HL-60 (cell line): ENCODE measurements at regions not wholly inside any gene's neighbourhood (a gene's known extent, or its start where the extent isn't known, plus 50 kb on each side); places are given as distances from the start of the nearest gene placed in this dataset.

Experiments
- DNase-seq, 2 experiments: peaks; one replicate each; pipeline ENCODE4 v3.0.0-alpha.2; 2010 to 2020; ENCODE audit warnings: low read depth in 1 of 2, low spot score in 1 of 2
- H3K27ac ChIP-seq: fragments of 250-450 bp; sonication (Bioruptor Pico); replicated peaks from 2 replicates; pipeline ENCODE4 v1.5.1; 2020; ENCODE audit warnings: mild to moderate bottlenecking, moderate library complexity
- H3K27me3 ChIP-seq: fragments of 250-450 bp; sonication (Bioruptor Pico); 2 replicates; pipeline ENCODE4 v1.5.1; 2021; ENCODE audit warnings: mild to moderate bottlenecking, moderate library complexity; ENCODE audit not compliant: insufficient read depth, poor library complexity, severe bottlenecking
- H3K4me3 ChIP-seq: replicated peaks from 2 replicates; pipeline ENCODE4 v1.5.1; 2011; ENCODE audit warnings: mild to moderate bottlenecking, control low read depth, low read length; ENCODE audit not compliant: insufficient read depth
- GABPA ChIP-seq: IDR thresholded peaks from 2 replicates; pipeline ENCODE4 v1.6.1; 2012; ENCODE audit warnings: low read depth
- POLR2AphosphoS5 ChIP-seq: IDR thresholded peaks from 2 replicates; pipeline ENCODE4 v1.6.1; 2012; ENCODE audit warnings: low read depth
- SPI1 ChIP-seq: IDR thresholded peaks from 2 replicates; pipeline ENCODE4 v1.6.1; 2012; ENCODE audit warnings: low read depth, mild to moderate bottlenecking, borderline replicate concordance
- TF ChIP-seq, protein P1 (sequence below): IDR thresholded peaks from one replicate; pipeline ENCODE4 v1.5.1; 2011; ENCODE audit warnings: low read length, control low read depth, inconsistent platforms; ENCODE audit not compliant: insufficient read depth
- TF ChIP-seq, protein P2 (sequence below): IDR thresholded peaks from 2 replicates; pipeline ENCODE4 v1.6.1; 2012; ENCODE audit warnings: low read depth; ENCODE audit not compliant: insufficient replicate concordance

DNA sequence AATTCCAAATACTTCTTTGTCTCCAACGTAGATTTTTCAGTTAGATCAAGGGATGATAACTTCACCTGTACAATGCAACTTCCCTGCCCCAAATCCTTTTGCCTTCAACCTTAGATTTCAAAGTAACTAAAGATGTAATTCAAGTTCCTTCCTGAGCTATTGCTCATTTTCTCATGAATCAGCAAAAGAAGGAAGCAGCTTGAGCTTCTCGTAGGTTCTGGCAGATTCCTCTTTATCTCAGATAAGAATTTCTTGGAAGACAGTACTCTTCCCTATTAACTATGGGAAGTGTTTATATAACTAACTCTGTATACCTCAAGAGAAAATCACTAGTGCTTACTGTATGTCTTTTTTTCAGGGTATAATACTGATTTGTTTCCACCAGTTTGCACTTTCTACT lies 203.8 kb downstream of the RASSF9 start:
- Histone ChIP-seq H3K27me3 (no peaks in the 10 kb centered on the region), H3K4me3 (no peak overlapping the region), H3K27ac (no peak overlapping the region)
- no peak for DNase-seq
- TF ChIP-seq GABPA (no peak), SPI1 (no peak), POLR2AphosphoS5 (no peak)
- TF ChIP-seq, protein P1, sequence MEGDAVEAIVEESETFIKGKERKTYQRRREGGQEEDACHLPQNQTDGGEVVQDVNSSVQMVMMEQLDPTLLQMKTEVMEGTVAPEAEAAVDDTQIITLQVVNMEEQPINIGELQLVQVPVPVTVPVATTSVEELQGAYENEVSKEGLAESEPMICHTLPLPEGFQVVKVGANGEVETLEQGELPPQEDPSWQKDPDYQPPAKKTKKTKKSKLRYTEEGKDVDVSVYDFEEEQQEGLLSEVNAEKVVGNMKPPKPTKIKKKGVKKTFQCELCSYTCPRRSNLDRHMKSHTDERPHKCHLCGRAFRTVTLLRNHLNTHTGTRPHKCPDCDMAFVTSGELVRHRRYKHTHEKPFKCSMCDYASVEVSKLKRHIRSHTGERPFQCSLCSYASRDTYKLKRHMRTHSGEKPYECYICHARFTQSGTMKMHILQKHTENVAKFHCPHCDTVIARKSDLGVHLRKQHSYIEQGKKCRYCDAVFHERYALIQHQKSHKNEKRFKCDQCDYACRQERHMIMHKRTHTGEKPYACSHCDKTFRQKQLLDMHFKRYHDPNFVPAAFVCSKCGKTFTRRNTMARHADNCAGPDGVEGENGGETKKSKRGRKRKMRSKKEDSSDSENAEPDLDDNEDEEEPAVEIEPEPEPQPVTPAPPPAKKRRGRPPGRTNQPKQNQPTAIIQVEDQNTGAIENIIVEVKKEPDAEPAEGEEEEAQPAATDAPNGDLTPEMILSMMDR: no peak
- TF ChIP-seq, protein P2, sequence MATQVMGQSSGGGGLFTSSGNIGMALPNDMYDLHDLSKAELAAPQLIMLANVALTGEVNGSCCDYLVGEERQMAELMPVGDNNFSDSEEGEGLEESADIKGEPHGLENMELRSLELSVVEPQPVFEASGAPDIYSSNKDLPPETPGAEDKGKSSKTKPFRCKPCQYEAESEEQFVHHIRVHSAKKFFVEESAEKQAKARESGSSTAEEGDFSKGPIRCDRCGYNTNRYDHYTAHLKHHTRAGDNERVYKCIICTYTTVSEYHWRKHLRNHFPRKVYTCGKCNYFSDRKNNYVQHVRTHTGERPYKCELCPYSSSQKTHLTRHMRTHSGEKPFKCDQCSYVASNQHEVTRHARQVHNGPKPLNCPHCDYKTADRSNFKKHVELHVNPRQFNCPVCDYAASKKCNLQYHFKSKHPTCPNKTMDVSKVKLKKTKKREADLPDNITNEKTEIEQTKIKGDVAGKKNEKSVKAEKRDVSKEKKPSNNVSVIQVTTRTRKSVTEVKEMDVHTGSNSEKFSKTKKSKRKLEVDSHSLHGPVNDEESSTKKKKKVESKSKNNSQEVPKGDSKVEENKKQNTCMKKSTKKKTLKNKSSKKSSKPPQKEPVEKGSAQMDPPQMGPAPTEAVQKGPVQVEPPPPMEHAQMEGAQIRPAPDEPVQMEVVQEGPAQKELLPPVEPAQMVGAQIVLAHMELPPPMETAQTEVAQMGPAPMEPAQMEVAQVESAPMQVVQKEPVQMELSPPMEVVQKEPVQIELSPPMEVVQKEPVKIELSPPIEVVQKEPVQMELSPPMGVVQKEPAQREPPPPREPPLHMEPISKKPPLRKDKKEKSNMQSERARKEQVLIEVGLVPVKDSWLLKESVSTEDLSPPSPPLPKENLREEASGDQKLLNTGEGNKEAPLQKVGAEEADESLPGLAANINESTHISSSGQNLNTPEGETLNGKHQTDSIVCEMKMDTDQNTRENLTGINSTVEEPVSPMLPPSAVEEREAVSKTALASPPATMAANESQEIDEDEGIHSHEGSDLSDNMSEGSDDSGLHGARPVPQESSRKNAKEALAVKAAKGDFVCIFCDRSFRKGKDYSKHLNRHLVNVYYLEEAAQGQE: no peak

DNA sequence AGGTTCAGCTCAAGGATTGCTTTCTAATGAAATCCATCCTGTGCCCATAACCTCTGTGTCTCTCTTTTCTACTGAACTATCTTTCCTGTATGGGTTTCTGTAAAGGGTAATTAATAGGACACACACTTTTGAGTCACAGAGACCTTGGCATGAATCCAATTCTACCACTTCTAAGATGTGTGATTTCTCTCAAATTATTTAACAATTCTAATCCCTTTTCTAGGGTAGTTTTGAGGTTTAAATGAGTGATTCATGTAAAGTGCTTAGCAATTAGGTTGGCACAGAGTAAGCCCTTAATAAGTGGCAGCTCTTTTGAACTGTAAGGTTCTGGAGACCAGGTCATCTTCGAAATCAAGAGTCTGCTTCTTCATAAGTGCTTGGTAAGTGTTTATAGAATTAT lies 202.7 kb downstream of the RASSF9 start:
- H3K4me3 ChIP-seq: no peak overlapping the region
- no peaks in the 10 kb centered on the region for H3K27me3 ChIP-seq
- no peak overlapping the region for H3K27ac ChIP-seq
- no peak for TF ChIP-seq SPI1
- no peak for TF ChIP-seq GABPA
- TF ChIP-seq, protein P1: no peak
- no peak for TF ChIP-seq POLR2AphosphoS5
- TF ChIP-seq, protein P2: no peak
- no peak for DNase-seq

DNA sequence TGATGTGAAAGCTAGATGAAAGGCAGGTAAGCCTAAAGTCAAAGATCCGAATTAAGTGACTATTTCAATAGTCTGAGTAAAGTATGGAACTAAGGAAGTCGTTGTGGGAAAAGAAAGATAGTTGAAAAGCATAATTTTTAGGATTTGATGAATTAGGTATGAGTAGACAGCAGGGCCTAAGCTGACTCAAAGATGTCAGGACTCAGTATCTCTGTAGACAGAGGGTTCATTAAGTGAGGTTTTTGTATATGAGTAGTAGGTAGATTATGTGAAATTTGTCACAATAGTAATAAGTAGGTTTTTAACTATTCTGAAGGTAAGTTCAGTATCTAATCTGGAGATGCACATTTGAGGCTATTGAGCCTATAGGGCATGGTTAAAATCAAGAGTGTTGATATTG lies 196.4 kb downstream of the RASSF9 start:
- DNase-seq: no peak
- TF ChIP-seq, protein P2: no peak
- no peak for TF ChIP-seq SPI1
- TF ChIP-seq, protein P1: no peak
- no peak for TF ChIP-seq POLR2AphosphoS5
- TF ChIP-seq GABPA: no peak
- Histone ChIP-seq H3K4me3 (no peak overlapping the region), H3K27ac (no peak overlapping the region), H3K27me3 (no peaks in the 10 kb centered on the region)
